Neural progenitor cell (in vitro differentiated cells): ENCODE measurements at regions not wholly inside any gene's neighbourhood (a gene's known extent, or its start where the extent isn't known, plus 50 kb on each side); places are given as distances from the start of the nearest gene placed in this dataset.

Experiments
- EZH2phosphoT487 ChIP-seq: fragments of 200-600 bp; sonication (generic); IDR thresholded peaks from 2 replicates; pipeline ENCODE4 v1.6.1; 2017; ENCODE audit warnings: antibody characterized with exemption
- TF ChIP-seq, protein P1 (sequence below): fragments of 200-600 bp; sonication (generic); IDR thresholded peaks from 2 replicates; pipeline ENCODE4 v1.5.1; 2017; ENCODE audit warnings: antibody characterized with exemption, mild to moderate bottlenecking

DNA sequence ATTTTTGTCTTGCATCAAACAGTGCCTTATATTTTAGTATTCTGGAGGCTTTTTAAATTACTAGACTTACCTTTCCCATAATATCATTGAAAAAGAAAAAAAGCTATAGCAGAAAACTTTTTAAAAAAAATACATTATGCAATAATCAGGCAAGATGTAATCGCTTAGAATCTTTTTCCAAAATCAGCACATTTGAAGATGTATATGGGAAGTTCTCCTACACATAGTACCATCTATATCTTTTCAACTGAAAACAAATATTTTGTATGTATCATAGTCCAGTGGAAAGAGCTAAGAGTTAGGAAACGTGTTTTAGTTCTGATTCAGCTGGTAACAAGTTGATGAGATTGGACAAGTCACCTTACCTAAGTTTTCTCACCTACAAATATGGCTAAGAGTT is 70.6 kb downstream of the SLC41A2 start:
- no peak for TF ChIP-seq EZH2phosphoT487
- TF ChIP-seq, protein P1, sequence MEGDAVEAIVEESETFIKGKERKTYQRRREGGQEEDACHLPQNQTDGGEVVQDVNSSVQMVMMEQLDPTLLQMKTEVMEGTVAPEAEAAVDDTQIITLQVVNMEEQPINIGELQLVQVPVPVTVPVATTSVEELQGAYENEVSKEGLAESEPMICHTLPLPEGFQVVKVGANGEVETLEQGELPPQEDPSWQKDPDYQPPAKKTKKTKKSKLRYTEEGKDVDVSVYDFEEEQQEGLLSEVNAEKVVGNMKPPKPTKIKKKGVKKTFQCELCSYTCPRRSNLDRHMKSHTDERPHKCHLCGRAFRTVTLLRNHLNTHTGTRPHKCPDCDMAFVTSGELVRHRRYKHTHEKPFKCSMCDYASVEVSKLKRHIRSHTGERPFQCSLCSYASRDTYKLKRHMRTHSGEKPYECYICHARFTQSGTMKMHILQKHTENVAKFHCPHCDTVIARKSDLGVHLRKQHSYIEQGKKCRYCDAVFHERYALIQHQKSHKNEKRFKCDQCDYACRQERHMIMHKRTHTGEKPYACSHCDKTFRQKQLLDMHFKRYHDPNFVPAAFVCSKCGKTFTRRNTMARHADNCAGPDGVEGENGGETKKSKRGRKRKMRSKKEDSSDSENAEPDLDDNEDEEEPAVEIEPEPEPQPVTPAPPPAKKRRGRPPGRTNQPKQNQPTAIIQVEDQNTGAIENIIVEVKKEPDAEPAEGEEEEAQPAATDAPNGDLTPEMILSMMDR: no peak
